Activated CD4-positive, alpha-beta T cell treated with anti-CD3 and anti-CD28 coated beads, Interleukin-2, amount 10 ng/mL, durations not matched to agents 7 days and 5 days (primary cell): ENCODE measurements at regions not wholly inside any gene's neighbourhood (a gene's known extent, or its start where the extent isn't known, plus 50 kb on each side); places are given as distances from the start of the nearest gene placed in this dataset.

Experiments
- CTCF ChIA-PET: fragments of 350-600 bp; sonication (Branson Sonifier 250); formaldehyde crosslinking; loops from one replicate; lab custom pipeline; 2021; ENCODE audit warnings: antibody characterized with exemption; lab: Charles Lee
- POLR2A ChIA-PET: fragments of 350-600 bp; sonication (Branson Sonifier 250); formaldehyde crosslinking; loops from one replicate; lab custom pipeline; 2021; ENCODE audit warnings: antibody characterized with exemption; lab: Charles Lee
- DNase-seq: peaks from one replicate; pipeline ENCODE4 v3.0.0-alpha.2; 2020
- H3K27ac Mint-ChIP-seq: one replicate; pipeline ENCODE4 v1.8.0; 2021; ENCODE audit warnings: mild to moderate bottlenecking, moderate library complexity, mixed read lengths
- H3K27me3 Mint-ChIP-seq: one replicate; pipeline ENCODE4 v1.8.0; 2021; ENCODE audit warnings: mixed read lengths
- H3K36me3 Mint-ChIP-seq: one replicate; pipeline ENCODE4 v1.8.0; 2021; ENCODE audit warnings: low read depth, mixed read lengths
- H3K4me1 Mint-ChIP-seq: one replicate; pipeline ENCODE4 v1.8.0; 2021; ENCODE audit warnings: mixed read lengths
- H3K4me3 Mint-ChIP-seq: one replicate; pipeline ENCODE4 v1.8.0; 2021; ENCODE audit warnings: mild to moderate bottlenecking, moderate library complexity, mixed read lengths
- H3K9me3 Mint-ChIP-seq: one replicate; pipeline ENCODE4 v1.8.0; 2021; ENCODE audit warnings: mixed read lengths

GRCh38 chr15:25226360-25226759 is 212.5 kb downstream of the UBE3A start:
- H3K36me3 Mint-ChIP-seq = no peaks in the 10 kb centered on the region
- H3K4me1 Mint-ChIP-seq = no peaks in the 10 kb centered on the region
- no peak for DNase-seq
- H3K27ac Mint-ChIP-seq = no peak overlapping the region
- ChIA-PET CTCF (no interaction called here), POLR2A (no interaction called here)
- H3K4me3 Mint-ChIP-seq = no peak overlapping the region
- H3K9me3 Mint-ChIP-seq = peaks cover 20% of the 10 kb centered on the region
- H3K27me3 Mint-ChIP-seq = no peaks in the 10 kb centered on the region

GRCh38 chr15:25228261-25228660 is 210.6 kb downstream of the UBE3A start:
- no peak for DNase-seq
- ChIA-PET CTCF (no interaction called here), POLR2A (no interaction called here)
- H3K4me3 Mint-ChIP-seq = no peak overlapping the region
- H3K27ac Mint-ChIP-seq = no peak overlapping the region
- peaks cover 22% of the 10 kb centered on the region for H3K9me3 Mint-ChIP-seq
- no peaks in the 10 kb centered on the region for H3K36me3 Mint-ChIP-seq
- H3K27me3 Mint-ChIP-seq = no peaks in the 10 kb centered on the region
- H3K4me1 Mint-ChIP-seq = no peaks in the 10 kb centered on the region

- Mint-ChIP-seq H3K4me3 (no peak overlapping the region), H3K9me3 (peaks cover 25% of the 10 kb centered on the region), H3K27ac (no peak overlapping the region), H3K36me3 (no peaks in the 10 kb centered on the region), H3K27me3 (no peaks in the 10 kb centered on the region), H3K4me1 (no peaks in the 10 kb centered on the region)
- ChIA-PET POLR2A (no interaction called here), CTCF (no interaction called here)
- no peak for DNase-seq
Measured at GRCh38 chr15:25230442-25230841, 208.4 kb downstream of the UBE3A start.

- ChIA-PET CTCF (no interaction called here), POLR2A (no interaction called here)
- peaks cover 28% of the 10 kb centered on the region for H3K9me3 Mint-ChIP-seq
- no peaks in the 10 kb centered on the region for H3K36me3 Mint-ChIP-seq
- no peak for DNase-seq
- H3K4me1 Mint-ChIP-seq = no peaks in the 10 kb centered on the region
- no peak overlapping the region for H3K4me3 Mint-ChIP-seq
- no peaks in the 10 kb centered on the region for H3K27me3 Mint-ChIP-seq
- H3K27ac Mint-ChIP-seq = no peak overlapping the region
Measured at GRCh38 chr15:25233766-25234350, 205.0 kb downstream of the UBE3A start.

GRCh38 chr15:25234831-25235230 is 204.0 kb downstream of the UBE3A start:
- no peak for DNase-seq
- ChIA-PET CTCF (no interaction called here), POLR2A (no interaction called here)
- H3K9me3 Mint-ChIP-seq = peaks cover 24% of the 10 kb centered on the region
- no peaks in the 10 kb centered on the region for H3K27me3 Mint-ChIP-seq
- no peak overlapping the region for H3K27ac Mint-ChIP-seq
- H3K4me1 Mint-ChIP-seq = no peaks in the 10 kb centered on the region
- no peak overlapping the region for H3K4me3 Mint-ChIP-seq
- no peaks in the 10 kb centered on the region for H3K36me3 Mint-ChIP-seq

GRCh38 chr15:25235391-25235790 is 203.4 kb downstream of the UBE3A start:
- DNase-seq = no peak
- Mint-ChIP-seq H3K36me3 (no peaks in the 10 kb centered on the region), H3K4me1 (no peaks in the 10 kb centered on the region), H3K9me3 (peaks cover 23% of the 10 kb centered on the region), H3K27ac (no peak overlapping the region), H3K27me3 (no peaks in the 10 kb centered on the region), H3K4me3 (no peak overlapping the region)
- ChIA-PET CTCF (no interaction called here), POLR2A (no interaction called here)

GRCh38 chr15:25236143-25236860 is 202.5 kb downstream of the UBE3A start:
- ChIA-PET CTCF (no interaction called here), POLR2A (no interaction called here)
- no peak for DNase-seq
- Mint-ChIP-seq H3K36me3 (no peaks in the 10 kb centered on the region), H3K4me1 (no peaks in the 10 kb centered on the region), H3K27me3 (no peaks in the 10 kb centered on the region), H3K9me3 (peaks cover 27% of the 10 kb centered on the region), H3K27ac (no peak overlapping the region), H3K4me3 (no peak overlapping the region)

- no peak overlapping the region for H3K27ac Mint-ChIP-seq
- ChIA-PET POLR2A (no interaction called here), CTCF (no interaction called here)
- no peaks in the 10 kb centered on the region for H3K27me3 Mint-ChIP-seq
- H3K4me1 Mint-ChIP-seq = no peaks in the 10 kb centered on the region
- H3K4me3 Mint-ChIP-seq = no peak overlapping the region
- no peak for DNase-seq
- no peaks in the 10 kb centered on the region for H3K36me3 Mint-ChIP-seq
- peaks cover 27% of the 10 kb centered on the region for H3K9me3 Mint-ChIP-seq
Measured at GRCh38 chr15:25236861-25237155, 202.0 kb downstream of the UBE3A start.

GRCh38 chr15:25237291-25237978 is 201.4 kb downstream of the UBE3A start:
- Mint-ChIP-seq H3K36me3 (no peaks in the 10 kb centered on the region), H3K27ac (no peak overlapping the region), H3K27me3 (no peaks in the 10 kb centered on the region), H3K4me1 (no peaks in the 10 kb centered on the region), H3K4me3 (no peak overlapping the region), H3K9me3 (peaks cover 27% of the 10 kb centered on the region)
- CTCF ChIA-PET = no interaction called here
- POLR2A ChIA-PET = no interaction called here
- DNase-seq = no peak

GRCh38 chr15:25238126-25238525 is 200.7 kb downstream of the UBE3A start:
- no peak overlapping the region for H3K27ac Mint-ChIP-seq
- ChIA-PET CTCF (no interaction called here), POLR2A (no interaction called here)
- H3K4me3 Mint-ChIP-seq = no peak overlapping the region
- H3K4me1 Mint-ChIP-seq = no peaks in the 10 kb centered on the region
- DNase-seq = no peak
- H3K36me3 Mint-ChIP-seq = no peaks in the 10 kb centered on the region
- H3K9me3 Mint-ChIP-seq = peaks cover 25% of the 10 kb centered on the region
- no peaks in the 10 kb centered on the region for H3K27me3 Mint-ChIP-seq

GRCh38 chr15:25238716-25239470 is 199.9 kb downstream of the UBE3A start:
- no peak for DNase-seq
- peaks cover 27% of the 10 kb centered on the region for H3K9me3 Mint-ChIP-seq
- ChIA-PET POLR2A (no interaction called here), CTCF (no interaction called here)
- H3K4me3 Mint-ChIP-seq = no peak overlapping the region
- H3K27ac Mint-ChIP-seq = no peak overlapping the region
- H3K36me3 Mint-ChIP-seq = no peaks in the 10 kb centered on the region
- no peaks in the 10 kb centered on the region for H3K27me3 Mint-ChIP-seq
- H3K4me1 Mint-ChIP-seq = no peaks in the 10 kb centered on the region

- no peak for DNase-seq
- Mint-ChIP-seq H3K27me3 (no peaks in the 10 kb centered on the region), H3K9me3 (peaks cover 23% of the 10 kb centered on the region), H3K36me3 (no peaks in the 10 kb centered on the region), H3K4me3 (no peak overlapping the region), H3K27ac (no peak overlapping the region), H3K4me1 (no peaks in the 10 kb centered on the region)
- POLR2A ChIA-PET = no interaction called here
- CTCF ChIA-PET = no interaction called here
Measured at GRCh38 chr15:25239471-25240345, 199.1 kb downstream of the UBE3A start.
